EH (cell line): ENCODE measurements at regions not wholly inside any gene's neighbourhood (a gene's known extent, or its start where the extent isn't known, plus 50 kb on each side); places are given as distances from the start of the nearest gene placed in this dataset.
A peak's percentile ranks its signal among the peaks of the same experiment; 100 is the strongest.
"Not testable (repeated sequence)": the region's sequence is repeated elsewhere in the genome, so short reads cannot be mapped to it uniquely, and the experiment has no call there.

Source experiments
- DNase-seq: peaks from one replicate; pipeline ENCODE4 v3.0.0-alpha.2; 2015; ENCODE audit warnings: low read depth

- DNase-seq, result not testable (repeated sequence)
Measured at GRCh38 chr17:18546514-18547398, 70.2 kb downstream of the LGALS9C start.

- DNase-seq, result not testable (repeated sequence)
Measured at GRCh38 chr17:18557086-18557485, 80.5 kb downstream of the LGALS9C start.

GRCh38 chr17:18563381-18564098, 80.7 kb downstream of the TBC1D28 start:
- DNase-seq, result not testable (repeated sequence)

GRCh38 chr17:18564099-18564448, 80.1 kb downstream of the TBC1D28 start:
- DNase-seq, result peak; percentile 32

GRCh38 chr17:18568108-18568995, 75.8 kb downstream of the TBC1D28 start:
- DNase-seq, result not testable (repeated sequence)

GRCh38 chr17:18569489-18569913, 74.7 kb downstream of the TBC1D28 start:
- peak; percentile 44 for DNase-seq

- not testable (repeated sequence) for DNase-seq
Measured at GRCh38 chr17:18572536-18572935, 71.7 kb downstream of the TBC1D28 start.

GRCh38 chr17:18574137-18574536, 70.1 kb downstream of the TBC1D28 start:
- peak; percentile 33 for DNase-seq
